HG03571 (cell line): ENCODE measurements at regions not wholly inside any gene's neighbourhood (a gene's known extent, or its start where the extent isn't known, plus 50 kb on each side); places are given as distances from the start of the nearest gene placed in this dataset.

Experiments
- ATAC-seq: cut with Tn5 transposase; IDR thresholded peaks from one replicate; pipeline ENCODE4 v1.9.1; 2021; ENCODE audit not compliant: unreplicated experiment

GRCh38 chr2:59047373-59047995 is 806.4 kb upstream of the FANCL start:
- no peak for ATAC-seq

GRCh38 chr2:59046401-59047372 is 805.6 kb upstream of the FANCL start:
- ATAC-seq, result no peak

- no peak for ATAC-seq
These were observed 803.6 kb upstream of the FANCL start for GRCh38 chr2:59044736-59045135.

- ATAC-seq, result no peak
These were observed 800.0 kb upstream of the FANCL start for GRCh38 chr2:59041139-59041538.

GRCh38 chr2:59034837-59035236 is 793.7 kb upstream of the FANCL start:
- no peak for ATAC-seq

- ATAC-seq, result no peak
These were observed 793.0 kb upstream of the FANCL start for GRCh38 chr2:59034106-59034505.

- ATAC-seq, result no peak
These were observed 792.5 kb upstream of the FANCL start for GRCh38 chr2:59033661-59034060.

GRCh38 chr2:59032499-59032898 is 791.4 kb upstream of the FANCL start:
- no peak for ATAC-seq

- ATAC-seq, result no peak
These were observed 787.9 kb upstream of the FANCL start for GRCh38 chr2:59029058-59029457.

- ATAC-seq, result no peak
These were observed 786.2 kb upstream of the FANCL start for GRCh38 chr2:59027320-59027719.

GRCh38 chr2:59025157-59025757 is 784.1 kb upstream of the FANCL start:
- peak; percentile 54 for ATAC-seq

GRCh38 chr2:59021786-59022185 is 780.7 kb upstream of the FANCL start:
- ATAC-seq, result no peak

- no peak for ATAC-seq
These were observed 778.5 kb upstream of the FANCL start for GRCh38 chr2:59019566-59020159.

GRCh38 chr2:59018737-59019136 is 777.6 kb upstream of the FANCL start:
- no peak for ATAC-seq

- ATAC-seq, result no peak
These were observed 773.9 kb upstream of the FANCL start for GRCh38 chr2:59015027-59015426.

GRCh38 chr2:59012971-59013370 is 771.8 kb upstream of the FANCL start:
- no peak for ATAC-seq

- ATAC-seq, result no peak
These were observed 771.1 kb upstream of the FANCL start for GRCh38 chr2:59012234-59012633.

- ATAC-seq, result no peak
These were observed 767.8 kb upstream of the FANCL start for GRCh38 chr2:59008950-59009349.

GRCh38 chr2:59005836-59006615 is 764.9 kb upstream of the FANCL start:
- ATAC-seq, result no peak

GRCh38 chr2:59004621-59005020 is 763.5 kb upstream of the FANCL start:
- ATAC-seq, result no peak

- ATAC-seq, result no peak
These were observed 759.7 kb upstream of the FANCL start for GRCh38 chr2:59000796-59001195.
